HG03108 (cell line): ENCODE measurements at regions not wholly inside any gene's neighbourhood (a gene's known extent, or its start where the extent isn't known, plus 50 kb on each side); places are given as distances from the start of the nearest gene placed in this dataset.

ENCODE experiments used
- ATAC-seq: cut with Tn5 transposase; IDR thresholded peaks from one replicate; pipeline ENCODE4 v1.9.1; 2021; ENCODE audit warnings: moderate library complexity; ENCODE audit not compliant: unreplicated experiment

GRCh38 chr7:25619963-25620799 lies 391.9 kb upstream of the NPVF start:
- ATAC-seq, result no peak

GRCh38 chr7:25621993-25622392 lies 393.7 kb upstream of the NPVF start:
- ATAC-seq, result no peak

DNA sequence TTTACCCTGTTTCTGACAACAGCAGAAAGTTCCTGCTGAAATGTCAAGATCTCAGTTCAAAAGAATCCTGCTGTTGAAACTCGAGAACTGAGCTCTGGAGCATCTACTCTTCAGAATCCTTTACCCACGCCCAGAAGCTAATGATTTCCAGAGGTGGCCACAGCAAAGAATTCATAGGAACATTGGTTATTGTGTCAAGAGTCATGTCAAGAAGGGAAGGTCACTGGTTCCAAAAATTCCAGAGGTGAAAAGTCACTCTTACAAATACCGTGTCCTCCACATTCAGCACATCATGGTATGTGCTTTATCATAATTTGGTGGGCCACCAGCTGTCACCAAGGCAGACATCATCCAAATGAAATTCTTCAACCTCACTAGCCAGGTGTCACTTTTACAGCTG lies 394.4 kb upstream of the NPVF start:
- ATAC-seq, result no peak

DNA sequence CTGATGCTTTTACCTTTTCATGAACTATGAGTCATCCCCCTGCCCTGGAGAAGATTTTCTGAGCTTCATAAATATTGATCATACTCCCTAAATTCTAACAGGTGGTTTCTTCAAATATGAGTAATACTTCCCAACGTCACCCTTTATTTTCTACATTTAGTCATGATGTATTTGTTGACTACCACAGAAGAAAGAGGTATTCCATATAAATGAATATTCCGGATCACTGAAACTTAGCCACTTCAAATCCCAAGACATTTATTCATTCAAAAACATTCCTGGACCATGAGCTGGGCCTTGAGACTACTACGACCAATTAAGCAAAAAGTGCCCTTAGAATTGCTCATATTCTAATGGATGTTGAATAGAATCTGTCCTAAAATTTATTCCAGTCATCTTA lies 395.8 kb upstream of the NPVF start:
- no peak for ATAC-seq

- ATAC-seq, result no peak
Observed at GRCh38 chr7:25624833-25625232, 396.5 kb upstream of the NPVF start.

DNA sequence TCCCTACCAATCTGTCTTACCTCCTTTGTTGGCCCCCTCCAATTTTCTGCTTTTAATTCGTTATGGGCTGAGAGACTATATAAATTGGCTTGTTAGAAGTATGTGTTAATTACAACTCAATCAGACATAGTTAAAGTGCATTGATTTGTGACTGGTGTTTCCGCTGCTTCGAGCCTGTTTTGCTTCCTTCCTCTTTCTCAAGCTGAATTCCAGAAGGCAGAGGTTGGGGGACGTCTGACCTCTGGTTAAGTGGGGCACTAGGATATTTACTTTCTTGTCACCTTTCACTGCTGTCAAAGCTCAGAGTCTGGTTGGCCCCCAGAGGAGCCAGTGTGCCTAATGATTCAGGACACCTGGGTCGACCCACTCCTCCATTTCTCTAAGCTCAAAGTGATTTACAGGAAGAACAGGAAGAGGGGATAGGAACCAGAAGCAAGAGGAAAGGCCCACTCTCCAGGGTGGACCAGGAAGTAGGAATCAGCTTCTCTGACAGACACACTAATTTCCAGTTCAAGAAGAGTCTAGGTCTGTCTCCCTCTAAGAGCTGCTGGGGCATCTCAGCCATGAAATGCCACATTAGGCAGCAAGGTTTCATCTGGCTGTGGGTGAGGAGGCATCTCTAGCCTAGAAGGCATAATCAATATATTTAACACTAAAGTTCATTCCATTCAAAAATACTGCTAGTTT lies 397.2 kb upstream of the NPVF start:
- no peak for ATAC-seq

- ATAC-seq, result no peak
Observed at GRCh38 chr7:25626451-25627131, 398.3 kb upstream of the NPVF start.

DNA sequence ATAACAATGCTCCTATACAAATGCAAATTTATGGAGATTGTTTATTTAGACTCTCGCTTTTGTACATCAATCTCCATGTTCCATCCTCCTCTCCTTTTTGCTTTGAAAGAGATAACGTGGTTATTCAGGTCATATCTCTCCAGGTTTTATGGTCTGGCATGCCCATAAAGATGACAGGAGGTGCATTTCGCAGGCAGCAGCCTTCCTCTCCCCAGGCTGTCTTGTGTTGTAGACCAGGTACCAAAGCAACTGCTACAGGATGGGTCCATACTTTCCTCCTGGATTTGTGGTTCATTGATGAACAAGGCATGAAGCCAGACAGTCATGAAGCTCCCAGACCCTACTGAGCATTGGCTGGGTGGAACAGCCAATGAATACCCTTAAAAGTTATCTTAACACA lies 400.2 kb upstream of the NPVF start:
- ATAC-seq, result no peak

DNA sequence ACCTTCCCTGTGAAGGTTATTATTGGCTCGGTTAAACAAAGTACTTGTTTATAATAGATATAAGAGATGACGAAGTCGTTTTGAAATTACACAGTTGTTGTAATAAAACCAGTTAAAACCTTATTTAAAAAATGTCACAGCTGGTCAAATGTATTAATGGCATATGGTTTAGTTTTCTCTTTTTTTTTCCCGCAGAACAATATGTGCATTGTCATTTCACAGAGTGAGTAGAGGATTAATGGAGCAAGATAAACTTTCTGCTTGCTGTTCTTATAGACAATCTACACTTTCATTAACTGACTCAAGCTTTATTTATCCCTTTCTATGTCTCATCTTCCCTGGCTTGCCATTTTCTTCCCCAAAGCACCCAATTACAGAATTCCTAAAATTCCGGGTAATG lies 404.3 kb upstream of the NPVF start:
- no peak for ATAC-seq

DNA sequence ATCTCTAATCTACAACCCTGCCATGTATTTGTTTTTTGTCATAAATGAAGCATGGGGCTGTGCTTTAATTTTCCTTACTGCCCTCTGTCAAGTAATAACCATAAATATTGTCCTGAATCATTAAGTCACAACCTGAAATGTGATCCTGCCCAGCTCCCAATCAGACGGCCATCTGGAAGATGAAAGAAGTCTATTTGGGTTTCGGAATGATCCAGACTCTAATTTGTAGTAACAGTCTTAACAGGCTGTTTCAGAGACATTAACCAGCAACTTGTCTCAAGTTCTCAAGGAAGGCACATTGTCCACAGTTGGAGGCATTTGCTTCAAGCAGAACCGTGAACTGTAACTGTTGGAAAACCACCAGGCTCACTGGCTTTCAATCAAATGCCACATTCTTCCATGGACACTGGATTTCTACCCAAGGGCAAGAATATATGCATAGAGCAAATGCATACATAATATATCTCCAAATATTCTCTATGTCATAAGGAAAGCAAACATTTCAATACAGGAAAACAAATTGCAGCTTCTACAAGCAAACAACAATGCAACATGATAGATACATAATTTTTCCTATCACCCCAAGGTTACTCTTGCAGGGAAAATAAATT lies 405.2 kb upstream of the NPVF start:
- ATAC-seq, result no peak

- no peak for ATAC-seq
Observed at GRCh38 chr7:25636168-25636567, 407.9 kb upstream of the NPVF start.

- no peak for ATAC-seq
Observed at GRCh38 chr7:25636871-25637283, 408.6 kb upstream of the NPVF start.

GRCh38 chr7:25638068-25638467 lies 409.8 kb upstream of the NPVF start:
- no peak for ATAC-seq

DNA sequence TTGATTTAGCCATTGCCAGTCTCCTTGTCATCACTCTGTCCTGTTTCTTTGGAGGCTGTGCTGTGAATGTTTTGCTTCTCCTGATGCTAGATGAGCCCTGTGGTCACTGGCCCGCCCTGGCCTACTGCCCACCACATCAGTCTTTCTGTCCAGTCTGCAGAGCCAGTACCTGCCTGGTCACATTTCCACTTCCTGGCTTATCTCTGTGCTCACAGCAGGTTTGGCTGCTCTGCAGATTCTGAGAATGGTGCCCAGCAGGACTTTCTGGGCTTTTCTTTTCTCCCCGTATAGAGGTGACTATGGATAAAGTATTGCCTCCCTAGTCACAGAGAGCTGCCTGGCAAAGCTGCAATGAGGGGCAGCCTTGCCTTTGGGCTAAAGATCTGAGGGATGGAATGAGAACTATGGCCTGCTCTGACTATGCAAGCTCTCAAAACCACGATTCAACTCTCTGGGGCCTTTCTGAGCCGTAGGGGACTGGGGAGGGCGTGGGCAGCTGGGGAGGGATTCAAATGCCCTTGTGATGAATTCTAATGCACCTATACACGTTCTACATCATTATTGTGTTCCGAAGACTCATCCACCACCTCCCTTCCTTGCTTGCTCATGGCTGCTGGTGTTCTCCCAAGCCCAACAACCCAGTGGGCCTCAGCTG lies 410.4 kb upstream of the NPVF start:
- no peak for ATAC-seq

GRCh38 chr7:25642849-25643248 lies 414.6 kb upstream of the NPVF start:
- ATAC-seq, result no peak

- ATAC-seq, result no peak
Observed at GRCh38 chr7:25643286-25643685, 415.0 kb upstream of the NPVF start.

DNA sequence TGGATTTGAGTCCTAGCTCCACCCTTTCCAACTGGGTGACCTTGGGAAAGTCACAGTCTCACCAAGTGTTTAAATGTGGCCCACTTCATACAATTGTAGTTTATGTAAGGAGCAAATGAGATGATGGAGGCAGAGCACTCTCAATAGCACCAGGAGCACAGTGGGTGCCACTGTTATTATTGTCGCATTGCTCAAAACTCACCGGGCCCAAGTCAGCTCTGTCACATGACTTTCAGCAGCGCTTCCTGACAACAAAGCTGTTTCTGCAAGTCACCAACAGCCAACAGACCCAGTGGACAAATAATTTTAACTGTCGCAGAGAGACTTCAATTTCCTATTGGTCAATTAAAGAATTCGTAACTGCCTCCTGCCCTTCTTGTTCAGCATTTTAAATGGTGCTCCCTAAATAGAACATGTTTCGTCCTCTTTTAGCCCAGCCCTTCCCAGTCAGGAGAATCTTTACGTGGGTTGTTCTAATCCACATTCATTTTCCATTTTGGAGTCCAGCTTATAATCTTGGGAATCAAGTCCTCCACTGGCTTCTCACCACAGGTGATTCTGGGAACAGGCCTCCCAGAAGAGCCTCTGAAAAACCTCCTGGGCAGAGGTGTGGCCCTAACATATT lies 415.6 kb upstream of the NPVF start:
- ATAC-seq, result no peak

DNA sequence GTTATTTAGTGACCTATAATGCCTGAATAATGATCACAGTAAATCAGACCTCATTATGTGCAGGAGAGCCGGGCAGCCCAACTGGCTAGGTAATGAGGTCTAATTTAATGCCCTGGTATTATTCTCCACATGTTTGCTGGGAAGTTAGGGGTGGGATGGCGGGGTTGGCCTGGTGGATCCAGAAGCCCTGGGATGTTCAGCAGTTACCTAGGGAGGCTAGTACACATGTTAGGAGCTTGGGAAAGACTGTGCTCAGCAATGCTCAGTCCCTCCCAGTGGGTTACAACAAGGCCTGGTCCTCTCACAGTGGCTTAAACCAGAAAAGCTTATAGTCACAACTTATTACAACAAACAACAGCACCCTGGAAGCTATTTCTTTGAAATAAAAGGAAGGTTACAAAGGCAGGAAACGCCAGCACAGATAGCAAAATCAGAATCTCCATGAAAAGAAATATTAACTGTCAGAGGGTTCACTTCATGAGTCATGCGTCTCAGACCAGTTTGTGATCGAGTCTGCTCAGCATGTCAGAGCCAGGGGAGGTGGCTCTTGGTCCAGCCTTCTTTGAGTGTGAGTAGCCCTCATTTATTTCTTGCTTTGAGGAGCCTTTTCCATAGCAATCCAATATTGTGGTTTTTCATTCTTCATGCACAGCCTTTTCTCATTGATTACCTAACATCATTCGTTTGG lies 418.6 kb upstream of the NPVF start:
- no peak for ATAC-seq

GRCh38 chr7:25647872-25648271 lies 419.6 kb upstream of the NPVF start:
- ATAC-seq, result no peak

GRCh38 chr7:25652366-25652765 lies 424.1 kb upstream of the NPVF start:
- ATAC-seq, result no peak
